H1 (cell line): ENCODE measurements at regions not wholly inside any gene's neighbourhood (a gene's known extent, or its start where the extent isn't known, plus 50 kb on each side); places are given as distances from the start of the nearest gene placed in this dataset.

ENCODE experiments used
- CTCF ChIA-PET: fragments of 300-600 bp; sonication (Branson Sonifier 250); formaldehyde crosslinking; loops from one replicate; lab custom pipeline; 2021; ENCODE audit not compliant: partially characterized antibody; lab: Charles Lee
- POLR2A ChIA-PET: fragments of 300-600 bp; sonication (Branson Sonifier 250); formaldehyde crosslinking; loops from one replicate; lab custom pipeline; 2021; ENCODE audit warnings: inconsistent platforms; ENCODE audit not compliant: partially characterized antibody; lab: Charles Lee
- DNase-seq, 2 experiments: peaks; one replicate each; pipeline versions ENCODE4 v3.0.0 to v3.0.0-alpha.2; 2010 to 2022; ENCODE audit warnings: low spot score in 2 of 2, low read depth in 1 of 2, mixed read lengths in 1 of 2
- FAIRE-seq: peaks from 2 replicates; lab custom pipeline; 2011; peaks lifted over from hg19 to GRCh38; lab: Jason Lieb, UNC
- H2AFZ ChIP-seq: 2 replicates; pipeline ENCODE4 v1.8.1; 2012; ENCODE audit warnings: low read length, inconsistent platforms
- H2AK5ac ChIP-seq: 2 replicates; pipeline ENCODE4 v1.6.1; 2013; ENCODE audit warnings: low read depth, low read length
- H2BK120ac ChIP-seq: replicated peaks from 2 replicates; pipeline ENCODE3; 2013; ENCODE audit warnings: low read depth, low read length, inconsistent platforms
- H2BK12ac ChIP-seq: 2 replicates; pipeline ENCODE4 v1.6.1; 2013; ENCODE audit warnings: low read depth, low read length
- H2BK15ac ChIP-seq: 2 replicates; pipeline ENCODE4 v1.6.1; 2013; ENCODE audit warnings: low read length
- H2BK20ac ChIP-seq: 2 replicates; pipeline ENCODE4 v1.6.1; 2013; ENCODE audit warnings: low read length
- H2BK5ac ChIP-seq: 2 replicates; pipeline ENCODE4 v1.6.1; 2013; ENCODE audit warnings: low read depth, low read length
- H3K14ac ChIP-seq: 2 replicates; pipeline ENCODE4 v1.6.1; 2013; ENCODE audit warnings: inconsistent platforms; ENCODE audit not compliant: insufficient read length
- H3K18ac ChIP-seq: 2 replicates; pipeline ENCODE4 v1.6.1; 2013; ENCODE audit warnings: low read length; ENCODE audit errors: extremely low read depth
- H3K23ac ChIP-seq: 2 replicates; pipeline ENCODE4 v1.6.1; 2013; ENCODE audit warnings: inconsistent platforms; ENCODE audit not compliant: insufficient read length
- H3K23me2 ChIP-seq: 2 replicates; pipeline ENCODE4 v1.6.1; 2013; ENCODE audit warnings: low read depth, low read length
- H3K27ac ChIP-seq: 2 replicates; pipeline ENCODE4 v1.6.1; 2011; ENCODE audit warnings: low read depth, low read length, inconsistent platforms
- H3K27me3 ChIP-seq, 4 experiments: replicated peaks in 1 of 4; 1 replicate in 1 of 4; 2 replicates in 3 of 4; pipeline versions ENCODE4 v1.6.1 to v1.8.1; 2011 to 2013; ENCODE audit warnings: low read length in 3 of 4, mild to moderate bottlenecking in 3 of 4, inconsistent platforms in 2 of 4, mixed read lengths in 2 of 4, moderate library complexity in 1 of 4; ENCODE audit not compliant: control insufficient read depth in 3 of 4, insufficient read depth in 3 of 4; ENCODE audit errors: extremely low read depth in 1 of 4
- H3K36me3 ChIP-seq, 4 experiments: 2 replicates each; pipeline versions ENCODE4 v1.6.1 to v1.8.1; 2011 to 2013; ENCODE audit warnings: mild to moderate bottlenecking in 4 of 4, low read length in 3 of 4, moderate library complexity in 2 of 4, control low read depth in 1 of 4, inconsistent platforms in 1 of 4; ENCODE audit not compliant: insufficient read depth in 4 of 4, control insufficient read depth in 2 of 4
- H3K4ac ChIP-seq: replicated peaks from 2 replicates; pipeline ENCODE3; 2013; ENCODE audit warnings: low read length, low read depth, mixed read lengths, inconsistent platforms; ENCODE audit not compliant: insufficient read length
- H3K4me1 ChIP-seq, 4 experiments: replicated peaks in 1 of 4; 1 replicate in 1 of 4; 2 replicates in 3 of 4; pipeline versions ENCODE4 v1.6.1 to v1.8.1; 2011 to 2013; ENCODE audit warnings: low read length in 3 of 4, inconsistent platforms in 2 of 4, mixed read lengths in 1 of 4; ENCODE audit not compliant: insufficient read depth in 4 of 4, control insufficient read depth in 3 of 4
- H3K4me2 ChIP-seq, 2 experiments: 2 replicates each; pipeline versions ENCODE4 v1.6.1 to v1.8.1; 2011 to 2013; ENCODE audit warnings: low read depth in 2 of 2, low read length in 2 of 2, control low read depth in 1 of 2, inconsistent platforms in 1 of 2, mild to moderate bottlenecking in 1 of 2; ENCODE audit not compliant: insufficient read depth in 1 of 2
- H3K4me3 ChIP-seq, 4 experiments: fragments of 200-600, 300-600 bp in 1 of 4; sonication (generic), shearing (Covaris generic), sonication (Bioruptor Twin) in 1 of 4; 2 replicates each; pipeline versions ENCODE4 v1.5.1 to v1.8.1; 2011 to 2016; ENCODE audit warnings: low read length in 4 of 4, low read depth in 3 of 4, control low read depth in 2 of 4, inconsistent platforms in 2 of 4, mild to moderate bottlenecking in 2 of 4, mixed read lengths in 1 of 4, moderate library complexity in 1 of 4; ENCODE audit not compliant: insufficient read depth in 2 of 4; ENCODE audit errors: extremely low read depth in 1 of 4
- H3K56ac ChIP-seq: replicated peaks from 2 replicates; pipeline ENCODE3; 2013; ENCODE audit warnings: low read depth, mild to moderate bottlenecking, mixed read lengths, low read length, inconsistent platforms; ENCODE audit not compliant: insufficient read length
- H3K79me1 ChIP-seq: 2 replicates; pipeline ENCODE4 v1.6.1; 2013; ENCODE audit warnings: low read depth, low read length, control low read depth
- H3K79me2 ChIP-seq, 2 experiments: 2 replicates each; pipeline versions ENCODE4 v1.6.1 to v1.8.1; 2012 to 2013; ENCODE audit warnings: low read length in 2 of 2, mild to moderate bottlenecking in 2 of 2, inconsistent platforms in 1 of 2; ENCODE audit not compliant: insufficient read depth in 2 of 2, control insufficient read depth in 1 of 2
- H3K9ac ChIP-seq, 4 experiments: replicated peaks in 1 of 4; 1 replicate in 1 of 4; 2 replicates in 3 of 4; pipeline versions ENCODE4 v1.6.1 to v1.8.1; 2011 to 2013; ENCODE audit warnings: low read depth in 3 of 4, low read length in 3 of 4, control low read depth in 2 of 4, mild to moderate bottlenecking in 2 of 4, moderate library complexity in 2 of 4, inconsistent platforms in 1 of 4; ENCODE audit errors: extremely low read depth in 1 of 4
- H3K9me3 ChIP-seq, 2 experiments: 2 replicates each; pipeline versions ENCODE4 v1.6.1 to v1.8.1; 2012 to 2013; ENCODE audit warnings: mild to moderate bottlenecking in 2 of 2, moderate library complexity in 2 of 2, control low read depth in 1 of 2, inconsistent platforms in 1 of 2, low read depth in 1 of 2, low read length in 1 of 2, mixed read lengths in 1 of 2; ENCODE audit not compliant: insufficient read depth in 2 of 2
- H4K20me1 ChIP-seq, 2 experiments: replicated peaks in 1 of 2; 2 replicates each; pipeline versions ENCODE3 to v1.8.1; 2011 to 2013; ENCODE audit warnings: inconsistent platforms in 2 of 2, low read length in 2 of 2, mild to moderate bottlenecking in 1 of 2; ENCODE audit not compliant: insufficient read depth in 2 of 2, control insufficient read depth in 1 of 2
- H4K5ac ChIP-seq: 2 replicates; pipeline ENCODE4 v1.6.1; 2013; ENCODE audit warnings: low read length, low read depth, mixed read lengths, inconsistent platforms; ENCODE audit not compliant: insufficient read length
- H4K8ac ChIP-seq: 2 replicates; pipeline ENCODE4 v1.8.0; 2013; ENCODE audit warnings: mild to moderate bottlenecking, moderate library complexity, low read length, inconsistent platforms; ENCODE audit not compliant: insufficient read depth; ENCODE audit errors: extremely low read depth
- H4K91ac ChIP-seq: replicated peaks from 2 replicates; pipeline ENCODE3; 2013; ENCODE audit warnings: low read length, mixed read lengths, inconsistent platforms; ENCODE audit not compliant: insufficient read length
- BACH1 ChIP-seq: IDR thresholded peaks from 2 replicates; pipeline ENCODE4 v1.6.1; 2012; ENCODE audit warnings: low read length, improper control_type of control experiment
- CBX8 ChIP-seq: fragments of 300-800, 300-1000 bp; sonication (generic); IDR thresholded peaks from 2 replicates; pipeline ENCODE4 v1.7.1; 2016; ENCODE audit warnings: low read depth, low read length, borderline replicate concordance
- CEBPB ChIP-seq: IDR thresholded peaks from 2 replicates; pipeline ENCODE4 v1.6.1; 2012; ENCODE audit warnings: low read depth, low read length
- CHD1 ChIP-seq: IDR thresholded peaks from 2 replicates; pipeline ENCODE4 v1.6.1; 2012; ENCODE audit warnings: low read depth, low read length, improper control_type of control experiment
- EGR1 ChIP-seq: IDR thresholded peaks from 2 replicates; pipeline ENCODE4 v1.6.1; 2011; ENCODE audit warnings: low read depth, low read length, borderline replicate concordance
- HDAC2 ChIP-seq, 2 experiments: fragments of 300-600 bp in 1 of 2; sonication (generic) in 1 of 2; IDR thresholded peaks; 2 replicates each; pipeline ENCODE4 v1.6.1; 2011 to 2012; ENCODE audit warnings: low read depth in 2 of 2, low read length in 2 of 2, mild to moderate bottlenecking in 2 of 2, moderate library complexity in 2 of 2, borderline replicate concordance in 1 of 2, inconsistent platforms in 1 of 2
- POLR2AphosphoS5 ChIP-seq: IDR thresholded peaks from 2 replicates; pipeline ENCODE4 v1.6.1; 2011; ENCODE audit warnings: low read depth, low read length
- RFX5 ChIP-seq: IDR thresholded peaks from 2 replicates; pipeline ENCODE4 v1.6.1; 2011; ENCODE audit warnings: low read depth, low read length, improper control_type of control experiment, borderline replicate concordance
- SIRT6 ChIP-seq: IDR thresholded peaks from one replicate; pipeline ENCODE4 v1.7.1; 2012; ENCODE audit warnings: low read length, inconsistent platforms
- WGBS, 2 experiments: shearing (Covaris generic) in 1 of 2; methylation state at CpG; one replicate each; pipeline versions ENCODE4 v1.1.6 to v1.1.7; 2013 to 2015; ENCODE audit warnings: low lambda C conversion rate in 2 of 2, mixed read lengths in 2 of 2, inconsistent platforms in 1 of 2, low coverage in 1 of 2, missing lambda C conversion rate in 1 of 2; ENCODE audit not compliant: insufficient replicate concordance in 2 of 2, insufficient coverage in 1 of 2, insufficient read length in 1 of 2; ENCODE audit errors: extremely low coverage in 1 of 2, missing lambda C conversion rate in 1 of 2; 5-methylcytosine and 5-hydroxymethylcytosine counted together
- TF ChIP-seq, protein P1 (sequence below): IDR thresholded peaks from 2 replicates; pipeline ENCODE4 v1.6.1; 2011; ENCODE audit warnings: low read depth, mild to moderate bottlenecking, low read length; ENCODE audit not compliant: insufficient read depth

GRCh38 chr4:18292411-18292810 is 270.9 kb upstream of the LCORL start:
- H3K36me3 ChIP-seq = no peaks in the 10 kb centered on the region
- no peak for TF ChIP-seq CEBPB
- no peak for TF ChIP-seq BACH1
- TF ChIP-seq RFX5 = no peak
- no peak for TF ChIP-seq SIRT6
- TF ChIP-seq CBX8 = no peak
- TF ChIP-seq HDAC2 (IDR thresholded peaks at IDR 0.05; ENCODE audit: borderline replicate concordance in 1 of 2, low read depth in 2 of 2, low read length in 2 of 2) = no peak
- TF ChIP-seq, protein P1, sequence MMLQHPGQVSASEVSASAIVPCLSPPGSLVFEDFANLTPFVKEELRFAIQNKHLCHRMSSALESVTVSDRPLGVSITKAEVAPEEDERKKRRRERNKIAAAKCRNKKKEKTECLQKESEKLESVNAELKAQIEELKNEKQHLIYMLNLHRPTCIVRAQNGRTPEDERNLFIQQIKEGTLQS = no peak
- TF ChIP-seq CHD1 = no peak
- no peak for TF ChIP-seq POLR2AphosphoS5
- no peak for TF ChIP-seq EGR1

More at GRCh38 chr4:18292411-18292810, 270.9 kb upstream of the LCORL start:
- H4K91ac ChIP-seq = no peak overlapping the region
- no peak overlapping the region for H2BK120ac ChIP-seq
- H4K5ac ChIP-seq = no peak overlapping the region
- H2AK5ac ChIP-seq = no peak overlapping the region
- no peaks in the 10 kb centered on the region for H3K4me1 ChIP-seq
- no peak overlapping the region for H3K14ac ChIP-seq
- ChIA-PET CTCF (no interaction called here), POLR2A (no interaction called here)
- no peak overlapping the region for H2BK12ac ChIP-seq
- H3K4me3 ChIP-seq = no peak overlapping the region
- peaks cover 2% of the 10 kb centered on the region; the same call in 1 of the 2 replicates for H3K23me2 ChIP-seq
- no peak overlapping the region for H3K23ac ChIP-seq
- H3K56ac ChIP-seq = no peak overlapping the region
- H3K79me2 ChIP-seq = no peaks in the 10 kb centered on the region
- H3K4ac ChIP-seq = no peak overlapping the region
- H2BK20ac ChIP-seq = no peak overlapping the region
- peaks cover 51 to 81% of the 10 kb centered on the region in 2 experiments for H3K9me3 ChIP-seq
- no peaks in the 10 kb centered on the region for H4K20me1 ChIP-seq
- H4K8ac ChIP-seq = no peak overlapping the region
- no peak overlapping the region for H3K4me2 ChIP-seq
- no peaks in the 10 kb centered on the region for H3K27me3 ChIP-seq
- no peak overlapping the region for H2AFZ ChIP-seq
- no peak overlapping the region for H3K27ac ChIP-seq
- no peak overlapping the region for H3K18ac ChIP-seq
- FAIRE-seq = no peak
- no peak overlapping the region for H2BK5ac ChIP-seq
- H3K79me1 ChIP-seq = no peaks in the 10 kb centered on the region
- no peak for DNase-seq
- H2BK15ac ChIP-seq = no peak overlapping the region
- WGBS, 2 experiments = 84% methylated on average over 6 of the region's 6 CpGs; no CpG with 5 or more reads in 1 of the 2 experiments
- no peak overlapping the region for H3K9ac ChIP-seq
